IMR-90 (cell line): ENCODE measurements at regions not wholly inside any gene's neighbourhood (a gene's known extent, or its start where the extent isn't known, plus 50 kb on each side); places are given as distances from the start of the nearest gene placed in this dataset.

ENCODE experiments used
- ATAC-seq: fragments of 200-7000 bp; cut with Tn5 transposase; 2 replicates; pipeline ENCODE4 v1.9.1; 2020; ENCODE audit warnings: low read depth, mild to moderate bottlenecking, moderate library complexity
- BruUV-seq: library from RNA; stranded (reverse); fragments of 400-500 nt; replicated peaks from 2 replicates; lab custom pipeline; 2021; lab: Mats Ljungman, UMichigan
- CTCF ChIA-PET: fragments of 300-600 bp; formaldehyde crosslinking; extraction: SDS; loops from one replicate; lab custom pipeline; 2021; ENCODE audit warnings: antibody characterized with exemption; lab: Yijun Ruan, JAX
- POLR2A ChIA-PET: fragments of 300-600 bp; sonication (Branson Sonifier 250); formaldehyde crosslinking; loops from one replicate; lab custom pipeline; 2022; ENCODE audit warnings: antibody characterized with exemption; ENCODE audit not compliant: unreplicated experiment; lab: Charles Lee
- DNase-seq: peaks from one replicate; pipeline ENCODE4 v3.0.0; 2013
- H2AFZ ChIP-seq: replicated peaks from 2 replicates; pipeline ENCODE3; 2013; ENCODE audit warnings: low read length, mild to moderate bottlenecking; ENCODE audit not compliant: poor library complexity
- H2AK5ac ChIP-seq: 2 replicates; pipeline ENCODE4 v1.6.1; 2013; ENCODE audit warnings: low read depth, low read length, inconsistent platforms
- H2AK9ac ChIP-seq: replicated peaks from 2 replicates; pipeline ENCODE3; 2013; ENCODE audit warnings: mild to moderate bottlenecking, low read depth, low read length, moderate library complexity; ENCODE audit not compliant: poor library complexity
- H2BK120ac ChIP-seq: 2 replicates; pipeline ENCODE4 v1.6.1; 2013; ENCODE audit warnings: low read depth, low read length, inconsistent platforms
- H2BK15ac ChIP-seq: 3 replicates; pipeline ENCODE4 v1.6.1; 2013; ENCODE audit warnings: low read depth, low read length, inconsistent platforms
- H2BK20ac ChIP-seq: 2 replicates; pipeline ENCODE4 v1.6.1; 2013; ENCODE audit warnings: low read depth, mild to moderate bottlenecking, inconsistent platforms, low read length, moderate library complexity
- H2BK5ac ChIP-seq: 2 replicates; pipeline ENCODE4 v1.6.1; 2013; ENCODE audit warnings: mild to moderate bottlenecking, low read depth, low read length, inconsistent platforms; ENCODE audit not compliant: poor library complexity, severe bottlenecking
- H3K14ac ChIP-seq: replicated peaks from 2 replicates; pipeline ENCODE4 v1.6.1; 2013; ENCODE audit warnings: low read depth, low read length, inconsistent platforms
- H3K18ac ChIP-seq: 2 replicates; pipeline ENCODE4 v1.6.1; 2013; ENCODE audit warnings: low read depth, low read length, control low read depth
- H3K23ac ChIP-seq: 2 replicates; pipeline ENCODE4 v1.6.1; 2013; ENCODE audit warnings: low read depth, low read length, inconsistent platforms
- H3K27ac ChIP-seq: 2 replicates; pipeline ENCODE4 v1.5.1; 2013; ENCODE audit warnings: mild to moderate bottlenecking, control low read depth, low read length; ENCODE audit not compliant: insufficient read depth
- H3K27me3 ChIP-seq: 2 replicates; pipeline ENCODE4 v1.6.1; 2013; ENCODE audit warnings: low read length; ENCODE audit not compliant: control insufficient read depth, insufficient read depth
- H3K36me3 ChIP-seq: 2 replicates; pipeline ENCODE4 v1.6.1; 2013; ENCODE audit warnings: low read length, mixed read lengths; ENCODE audit not compliant: control insufficient read depth, insufficient read depth
- H3K4ac ChIP-seq: 2 replicates; pipeline ENCODE4 v1.6.1; 2013; ENCODE audit warnings: low read depth, low read length, inconsistent platforms
- H3K4me1 ChIP-seq: 2 replicates; pipeline ENCODE4 v1.6.1; 2013; ENCODE audit warnings: low read length, mixed read lengths; ENCODE audit not compliant: control insufficient read depth, insufficient read depth
- H3K4me2 ChIP-seq: 2 replicates; pipeline ENCODE4 v1.6.1; 2013; ENCODE audit warnings: low read depth, mild to moderate bottlenecking, control low read depth, low read length, moderate library complexity
- H3K4me3 ChIP-seq: 2 replicates; pipeline ENCODE4 v1.5.1; 2013; ENCODE audit warnings: low read depth, mild to moderate bottlenecking, control low read depth, low read length, moderate library complexity; ENCODE audit not compliant: insufficient read depth
- H3K56ac ChIP-seq: 2 replicates; pipeline ENCODE4 v1.6.1; 2013; ENCODE audit warnings: low read length, inconsistent platforms; ENCODE audit not compliant: insufficient read depth; ENCODE audit errors: extremely low read depth
- H3K79me1 ChIP-seq, 2 experiments: 2 replicates each; pipeline ENCODE4 v1.6.1; 2013; ENCODE audit warnings: low read length in 2 of 2, inconsistent platforms in 1 of 2, low read depth in 1 of 2
- H3K9ac ChIP-seq: 2 replicates; pipeline ENCODE4 v1.6.1; 2013; ENCODE audit warnings: low read depth, low read length, control low read depth
- H3K9me1 ChIP-seq: 2 replicates; pipeline ENCODE4 v1.6.1; 2013; ENCODE audit warnings: low read length, inconsistent platforms; ENCODE audit not compliant: insufficient read depth
- H3K9me3 ChIP-seq: 2 replicates; pipeline ENCODE4 v1.6.1; 2013; ENCODE audit warnings: low read length; ENCODE audit not compliant: control insufficient read depth, insufficient read depth
- H4K20me1 ChIP-seq: 2 replicates; pipeline ENCODE4 v1.6.1; 2013; ENCODE audit warnings: low read length, inconsistent platforms; ENCODE audit not compliant: insufficient read depth
- H4K5ac ChIP-seq: 2 replicates; pipeline ENCODE4 v1.6.1; 2013; ENCODE audit warnings: mild to moderate bottlenecking, low read depth, low read length, control low read depth
- H4K8ac ChIP-seq, 2 experiments: 2 replicates each; pipeline ENCODE4 v1.6.1; 2013; ENCODE audit warnings: low read depth in 2 of 2, low read length in 2 of 2, control low read depth in 1 of 2, inconsistent platforms in 1 of 2
- H4K91ac ChIP-seq: 2 replicates; pipeline ENCODE4 v1.6.1; 2013; ENCODE audit warnings: low read depth, low read length, inconsistent platforms; ENCODE audit not compliant: insufficient read depth
- MAFK ChIP-seq: IDR thresholded peaks from 2 replicates; pipeline ENCODE4 v1.6.1; 2012; ENCODE audit warnings: low read depth, low read length, improper control_type of control experiment
- MXI1 ChIP-seq: IDR thresholded peaks from 2 replicates; pipeline ENCODE4 v1.6.1; 2012; ENCODE audit warnings: low read depth, mild to moderate bottlenecking, low read length, moderate library complexity, borderline replicate concordance
- WGBS, 2 experiments: methylation state at CpG; one replicate each; pipeline versions ENCODE4 v1.1.5 to v1.1.7; 2013; ENCODE audit warnings: missing lambda C conversion rate in 2 of 2; ENCODE audit not compliant: insufficient read length in 1 of 2; ENCODE audit errors: extremely low coverage in 2 of 2; 5-methylcytosine and 5-hydroxymethylcytosine counted together
- dilution Hi-C: fragments of 300-500 bp; cut with HindIII; formaldehyde crosslinking; loops from one replicate; pipeline ENCODE4 v1.14.3; 2018; ENCODE audit warnings: low sequenced_read_pairs; ENCODE audit not compliant: unreplicated experiment
- in situ Hi-C: fragments of 300-500 bp; cut with MboI; formaldehyde crosslinking; loops from 3 replicates; pipeline ENCODE4 v1.14.3; 2019; ENCODE audit warnings: low sequenced_read_pairs, inconsistent platforms, mixed read lengths
- intact Hi-C: fragments of 100-400 bp; cut with micrococcal nuclease; formaldehyde crosslinking; loops from 2 replicates; pipeline ENCODE4 v1.10.0; 2022
- TF ChIP-seq, protein P1 (sequence below): conservative IDR thresholded peaks from 2 replicates; pipeline ENCODE4 v1.5.1; 2012; ENCODE audit warnings: mild to moderate bottlenecking, low read depth, low read length, improper control_type of control experiment

GRCh38 chr9:19521205-19521604 is 112.4 kb downstream of the ACER2 start:
- H3K18ac ChIP-seq = no peak overlapping the region
- WGBS, 2 experiments = no CpG with 5 or more reads among the region's 2 CpGs
- TF ChIP-seq, protein P1, sequence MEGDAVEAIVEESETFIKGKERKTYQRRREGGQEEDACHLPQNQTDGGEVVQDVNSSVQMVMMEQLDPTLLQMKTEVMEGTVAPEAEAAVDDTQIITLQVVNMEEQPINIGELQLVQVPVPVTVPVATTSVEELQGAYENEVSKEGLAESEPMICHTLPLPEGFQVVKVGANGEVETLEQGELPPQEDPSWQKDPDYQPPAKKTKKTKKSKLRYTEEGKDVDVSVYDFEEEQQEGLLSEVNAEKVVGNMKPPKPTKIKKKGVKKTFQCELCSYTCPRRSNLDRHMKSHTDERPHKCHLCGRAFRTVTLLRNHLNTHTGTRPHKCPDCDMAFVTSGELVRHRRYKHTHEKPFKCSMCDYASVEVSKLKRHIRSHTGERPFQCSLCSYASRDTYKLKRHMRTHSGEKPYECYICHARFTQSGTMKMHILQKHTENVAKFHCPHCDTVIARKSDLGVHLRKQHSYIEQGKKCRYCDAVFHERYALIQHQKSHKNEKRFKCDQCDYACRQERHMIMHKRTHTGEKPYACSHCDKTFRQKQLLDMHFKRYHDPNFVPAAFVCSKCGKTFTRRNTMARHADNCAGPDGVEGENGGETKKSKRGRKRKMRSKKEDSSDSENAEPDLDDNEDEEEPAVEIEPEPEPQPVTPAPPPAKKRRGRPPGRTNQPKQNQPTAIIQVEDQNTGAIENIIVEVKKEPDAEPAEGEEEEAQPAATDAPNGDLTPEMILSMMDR = no peak
- TF ChIP-seq MAFK (no peak), MXI1 (no peak)
- no peak overlapping the region for H2AK5ac ChIP-seq
- H3K27ac ChIP-seq = no peak overlapping the region
- H2BK20ac ChIP-seq = no peak overlapping the region
- ATAC-seq (no peak), DNase-seq (no peak)
- H2BK15ac ChIP-seq = no peak overlapping the region
- H3K56ac ChIP-seq = no peak overlapping the region
- H3K9ac ChIP-seq = no peak overlapping the region
- no peaks in the 10 kb centered on the region for H3K79me1 ChIP-seq
- no peaks in the 10 kb centered on the region for H3K36me3 ChIP-seq
- no peaks in the 10 kb centered on the region for H3K4me1 ChIP-seq
- H3K14ac ChIP-seq = no peak overlapping the region
- no peak overlapping the region for H2AFZ ChIP-seq
- H3K9me1 ChIP-seq = no peaks in the 10 kb centered on the region
- POLR2A ChIA-PET = no interaction called here
- no peak overlapping the region for H4K5ac ChIP-seq
- no peak overlapping the region for H2BK120ac ChIP-seq
- no peak overlapping the region for H3K4ac ChIP-seq
- CTCF ChIA-PET = no interaction called here
- H4K20me1 ChIP-seq = no peaks in the 10 kb centered on the region
- H2AK9ac ChIP-seq = no peak overlapping the region
- no TSS peak for BruUV-seq
- H3K4me3 ChIP-seq = no peak overlapping the region
- in situ Hi-C loops (loop anchor here (25.0 kb wide), 1 partner anchor 1616 kb away; the partner anchor contains the start of gene IFNW1), intact Hi-C loops (no loop called here), dilution Hi-C loops (no loop called here)
- no peaks in the 10 kb centered on the region for H3K27me3 ChIP-seq
- no peak overlapping the region for H4K91ac ChIP-seq
- no peak overlapping the region for H2BK5ac ChIP-seq
- no peak overlapping the region for H3K4me2 ChIP-seq
- no peaks in the 10 kb centered on the region for H3K9me3 ChIP-seq
- H4K8ac ChIP-seq = no peak overlapping the region
- H3K23ac ChIP-seq = no peak overlapping the region
